HG03039 (cell line): ENCODE measurements at regions not wholly inside any gene's neighbourhood (a gene's known extent, or its start where the extent isn't known, plus 50 kb on each side); places are given as distances from the start of the nearest gene placed in this dataset.

Experiments used
- ATAC-seq: cut with Tn5 transposase; IDR thresholded peaks from one replicate; pipeline ENCODE4 v1.9.1; 2021; ENCODE audit warnings: mild to moderate bottlenecking, moderate library complexity; ENCODE audit not compliant: unreplicated experiment

DNA sequence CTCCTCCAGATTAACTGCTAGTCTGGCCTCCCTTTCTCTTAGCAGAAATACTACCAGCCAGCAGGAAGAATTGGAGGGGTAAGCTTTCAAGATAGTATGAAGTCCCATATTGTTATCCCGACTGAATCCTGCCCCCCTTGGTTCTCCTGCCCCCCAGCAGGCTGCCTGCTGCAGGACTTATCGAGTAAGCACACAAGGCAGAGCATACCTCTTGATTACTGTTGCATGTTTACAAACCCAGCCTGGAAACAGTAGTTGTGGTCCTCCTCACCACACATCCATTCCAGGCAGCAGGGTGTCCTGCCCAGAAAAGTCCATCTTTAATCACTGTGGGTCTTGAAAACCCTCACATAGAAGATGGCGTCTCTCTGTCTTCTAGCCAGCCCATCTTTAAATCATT, 66.8 kb upstream of the PPP2R3A start:
- ATAC-seq: no peak

DNA sequence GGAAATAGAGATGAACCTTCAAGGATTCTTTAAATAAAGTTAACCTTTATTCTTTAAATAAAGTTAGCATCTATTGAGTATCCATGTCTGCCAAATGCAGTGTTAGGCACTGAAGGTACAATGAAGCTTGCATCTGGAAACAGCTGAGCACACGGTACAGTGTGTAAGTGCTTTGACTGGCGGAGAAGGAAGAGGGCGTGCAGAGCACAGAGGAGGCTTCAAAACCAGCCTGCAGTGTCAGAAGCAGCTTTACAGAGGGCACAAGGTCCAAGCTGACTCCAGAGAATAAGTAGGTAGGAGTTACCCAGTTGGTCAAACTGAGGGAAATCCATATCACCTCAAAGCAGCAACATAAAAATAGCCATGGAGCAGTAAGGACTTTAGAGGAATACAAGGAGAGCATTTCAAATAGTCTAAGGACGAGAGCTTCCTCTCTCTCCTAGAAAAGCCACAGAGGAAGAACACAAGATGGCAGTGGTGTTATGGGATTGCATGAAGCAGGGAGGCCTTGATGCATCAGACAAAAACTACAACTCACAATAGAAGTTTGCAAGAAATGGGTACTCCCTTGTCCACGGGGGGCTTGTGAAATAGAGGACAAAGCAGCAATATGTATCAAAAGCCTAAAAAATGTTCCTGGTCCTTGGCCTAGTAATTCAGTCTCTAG, 60.3 kb upstream of the PPP2R3A start:
- ATAC-seq: no peak

DNA sequence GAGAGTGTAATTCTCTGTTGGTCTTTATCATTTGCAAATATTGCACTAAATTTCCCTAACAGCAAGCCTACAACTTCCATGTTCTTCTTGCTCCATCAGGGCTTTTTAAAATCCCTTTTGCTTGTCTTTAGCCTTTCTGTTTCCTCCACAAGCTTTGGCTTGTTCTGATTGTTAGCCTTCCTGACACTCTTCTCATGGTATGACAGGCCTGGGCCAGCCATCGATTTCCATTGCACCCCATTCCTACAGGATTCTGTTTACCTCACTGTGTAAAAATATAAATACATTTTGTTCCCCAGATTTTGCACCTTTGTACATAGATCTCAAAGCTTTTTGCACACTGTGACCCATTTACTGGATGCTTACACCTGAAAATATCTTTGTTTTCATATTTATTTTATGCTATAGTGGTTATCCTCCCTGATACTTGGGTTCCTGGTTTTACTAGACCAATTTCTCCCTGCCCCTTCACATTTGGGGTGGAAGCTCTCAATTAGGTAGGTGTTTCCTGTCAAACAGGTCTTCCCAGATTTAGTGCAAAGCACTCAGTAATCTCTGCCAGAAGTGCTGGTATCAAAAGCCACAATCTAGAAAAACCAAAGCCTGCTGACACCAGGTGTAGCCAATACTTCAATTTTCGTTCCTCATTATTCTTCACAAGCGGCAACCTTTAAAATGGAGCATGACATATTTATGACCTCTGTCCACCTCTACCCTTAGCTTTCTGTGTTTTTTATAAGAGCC, 57.9 kb upstream of the PPP2R3A start:
- ATAC-seq: no peak

DNA sequence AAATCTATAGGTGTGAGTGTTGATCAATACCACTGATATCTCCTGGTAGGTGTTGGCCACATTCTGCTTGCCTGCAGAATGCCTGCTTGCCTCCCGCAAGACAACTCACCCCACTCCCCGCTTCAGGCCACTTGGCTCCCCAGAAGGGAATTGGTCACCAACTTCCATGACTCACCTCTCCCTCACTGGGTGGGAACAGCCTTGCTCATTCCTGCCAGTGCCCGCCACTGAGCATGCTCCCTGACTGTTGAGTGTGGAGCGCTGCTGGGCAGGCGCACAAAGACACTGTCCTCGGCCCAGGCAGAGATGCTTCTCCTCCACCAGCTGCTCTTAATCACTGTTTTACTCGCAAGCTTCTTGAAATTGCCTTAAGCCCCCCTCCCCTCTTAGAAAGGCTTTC, 57.3 kb upstream of the PPP2R3A start:
- ATAC-seq: no peak

DNA sequence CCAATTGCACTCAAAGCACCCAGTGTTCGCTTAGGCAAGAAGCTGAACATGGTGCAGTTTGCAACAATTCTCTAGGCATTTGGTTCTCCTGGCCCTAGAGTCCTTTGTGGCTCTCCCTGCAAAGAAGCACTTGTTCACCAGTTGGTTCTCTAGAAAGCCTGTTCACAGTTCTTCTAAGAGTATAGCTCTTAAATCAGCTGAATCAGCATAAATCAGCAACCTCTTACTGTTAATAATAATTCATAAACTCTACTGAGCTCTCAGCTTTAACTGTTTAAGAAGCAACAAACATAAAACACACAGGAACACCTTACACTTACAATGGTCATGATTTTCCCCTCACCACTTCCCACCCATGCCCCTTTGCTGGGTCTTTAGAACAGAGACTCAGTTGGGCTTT, 56.8 kb upstream of the PPP2R3A start:
- no peak for ATAC-seq

DNA sequence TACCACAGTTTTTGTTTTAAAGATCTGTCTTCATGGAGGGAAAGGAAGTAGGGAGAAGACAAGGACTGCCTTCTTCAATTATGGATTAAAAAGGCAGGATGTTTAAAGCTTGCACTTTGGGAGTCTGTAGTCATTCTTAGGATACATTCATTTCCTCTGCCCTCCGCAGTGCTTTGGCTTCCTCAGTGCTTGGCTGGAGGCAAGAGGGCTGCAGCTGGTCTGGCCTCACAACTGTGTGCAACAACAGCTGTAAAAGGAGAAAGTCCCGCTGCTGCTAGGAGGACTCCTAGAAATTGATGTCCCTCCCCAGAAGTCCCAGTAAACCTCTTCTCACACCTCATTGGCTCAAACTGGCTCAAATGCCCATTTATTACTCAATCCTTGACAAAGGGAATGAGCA, 54.4 kb upstream of the PPP2R3A start:
- ATAC-seq: no peak

DNA sequence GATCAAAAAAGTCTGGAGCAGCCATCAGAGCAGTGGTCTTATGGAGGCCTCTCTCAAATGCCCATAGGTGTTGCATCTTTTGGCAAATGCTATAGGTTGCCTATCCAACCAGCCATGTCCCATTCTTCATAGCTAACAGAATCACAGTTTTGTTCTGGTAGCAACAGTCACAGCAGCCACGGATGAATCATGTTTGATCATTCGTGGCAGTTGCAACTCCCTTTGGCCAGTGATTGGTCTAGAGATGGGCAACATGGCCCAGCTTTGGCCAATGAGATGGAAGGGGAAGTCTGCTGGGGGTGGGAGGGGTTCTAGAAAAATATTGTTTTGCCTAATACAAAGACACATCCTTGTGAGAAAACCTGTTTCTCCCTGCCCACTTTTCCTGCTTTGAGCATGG, 50.3 kb upstream of the PPP2R3A start:
- no peak for ATAC-seq
